Caco-2 (cell line): ENCODE measurements at regions not wholly inside any gene's neighbourhood (a gene's known extent, or its start where the extent isn't known, plus 50 kb on each side); places are given as distances from the start of the nearest gene placed in this dataset.

Source experiments
- BruUV-seq: library from RNA; stranded (reverse); fragments of 400-500 nt; replicated peaks from 2 replicates; lab custom pipeline; 2021; lab: Mats Ljungman, UMichigan
- CTCF ChIA-PET: fragments of 300-600 bp; sonication (Branson Sonifier 250); formaldehyde crosslinking; loops from one replicate; lab custom pipeline; 2022; ENCODE audit warnings: antibody characterized with exemption; lab: Charles Lee
- POLR2A ChIA-PET: fragments of 300-600 bp; sonication (Branson Sonifier 250); formaldehyde crosslinking; loops from one replicate; lab custom pipeline; 2022; ENCODE audit warnings: antibody characterized with exemption; lab: Charles Lee
- DNase-seq, 2 experiments: peaks; one replicate each; pipeline versions ENCODE4 v3.0.0 to v3.0.0-alpha.2; 2020 to 2022
- H3K27me3 ChIP-seq: replicated peaks from 2 replicates; pipeline ENCODE4 v1.6.0; 2011; ENCODE audit warnings: low read length; ENCODE audit not compliant: control insufficient read depth, insufficient read depth
- H3K36me3 ChIP-seq: 2 replicates; pipeline ENCODE4 v1.5.1; 2011; ENCODE audit warnings: low read length; ENCODE audit not compliant: control insufficient read depth, insufficient read depth
- H3K4me1 ChIP-seq: fragments of 250-450 bp; sonication (Bioruptor Pico); 2 replicates; pipeline ENCODE4 v1.5.1; 2020; ENCODE audit warnings: mild to moderate bottlenecking
- H3K4me3 ChIP-seq: 2 replicates; pipeline ENCODE4 v1.5.1; 2011; ENCODE audit warnings: low read depth, mild to moderate bottlenecking, control low read depth, low read length
- H3K9me3 ChIP-seq: fragments of 250-450 bp; sonication (Bioruptor Pico); 2 replicates; pipeline ENCODE4 v1.5.1; 2020; ENCODE audit warnings: mild to moderate bottlenecking, moderate library complexity
- H3K27ac Mint-ChIP-seq: one replicate; pipeline ENCODE4 v1.8.0; 2022; ENCODE audit warnings: mixed read lengths; ENCODE audit not compliant: unreplicated experiment
- H3K27me3 Mint-ChIP-seq: one replicate; pipeline ENCODE4 v1.8.0; 2022; ENCODE audit warnings: mixed read lengths; ENCODE audit not compliant: insufficient read depth, unreplicated experiment
- H3K36me3 Mint-ChIP-seq: one replicate; pipeline ENCODE4 v1.8.0; 2022; ENCODE audit warnings: mild to moderate bottlenecking, mixed read lengths; ENCODE audit not compliant: insufficient read depth, unreplicated experiment
- H3K4me1 Mint-ChIP-seq: one replicate; pipeline ENCODE4 v1.8.0; 2022; ENCODE audit warnings: low read depth, mixed read lengths; ENCODE audit not compliant: unreplicated experiment
- H3K4me3 Mint-ChIP-seq: one replicate; pipeline ENCODE4 v1.8.0; 2022; ENCODE audit warnings: mild to moderate bottlenecking, moderate library complexity, mixed read lengths; ENCODE audit not compliant: unreplicated experiment
- H3K9me3 Mint-ChIP-seq: one replicate; pipeline ENCODE4 v1.8.0; 2022; ENCODE audit warnings: mixed read lengths; ENCODE audit not compliant: unreplicated experiment
- CTCF ChIP-seq, 2 experiments: fragments of 200-600 bp in 1 of 2; IDR thresholded peaks; 1 replicate in 1 of 2; 2 replicates in 1 of 2; pipeline versions ENCODE4 v1.5.1 to v1.8.0; 2011 to 2022; ENCODE audit warnings: antibody characterized with exemption in 1 of 2, control low read depth in 1 of 2, inconsistent platforms in 1 of 2, low read depth in 1 of 2, low read length in 1 of 2, mild to moderate bottlenecking in 1 of 2, moderate library complexity in 1 of 2; ENCODE audit not compliant: insufficient read depth in 1 of 2, severe bottlenecking in 1 of 2, unreplicated experiment in 1 of 2
- intact Hi-C: fragments of 100-400 bp; cut with micrococcal nuclease; formaldehyde crosslinking; loops from one replicate; pipeline ENCODE4 v1.10.0; 2022; ENCODE audit not compliant: unreplicated experiment

- no peaks in the 10 kb centered on the region for H3K4me1 Mint-ChIP-seq
- intact Hi-C loops, result no loop called here
- H3K4me3 ChIP-seq, result no peak overlapping the region
- no peaks in the 10 kb centered on the region for H3K36me3 Mint-ChIP-seq
- no peak for TF ChIP-seq CTCF (IDR thresholded peaks at IDR 0.05; ENCODE audit: insufficient read depth in 1 of 2, low read depth in 1 of 2, low read length in 1 of 2, severe bottlenecking in 1 of 2, unreplicated experiment in 1 of 2)
- no peaks in the 10 kb centered on the region for H3K9me3 ChIP-seq
- no peaks in the 10 kb centered on the region for H3K27me3 Mint-ChIP-seq
- no peaks in the 10 kb centered on the region for H3K9me3 Mint-ChIP-seq
- H3K4me1 ChIP-seq, result no peaks in the 10 kb centered on the region
- ChIA-PET POLR2A (no interaction called here), CTCF (no interaction called here)
- H3K36me3 ChIP-seq, result no peaks in the 10 kb centered on the region
- no peak overlapping the region for H3K4me3 Mint-ChIP-seq
- no peaks in the 10 kb centered on the region for H3K27me3 ChIP-seq
- H3K27ac Mint-ChIP-seq, result no peak overlapping the region
- no peak for DNase-seq
- BruUV-seq, result no TSS peak
Observed at GRCh38 chr9:104326912-104327311, 177.2 kb upstream of the OR13F1 start.

- no TSS peak for BruUV-seq
- TF ChIP-seq CTCF (IDR thresholded peaks at IDR 0.05; ENCODE audit: insufficient read depth in 1 of 2, low read depth in 1 of 2, low read length in 1 of 2, severe bottlenecking in 1 of 2, unreplicated experiment in 1 of 2), result no peak
- DNase-seq, result no peak
- ChIA-PET CTCF (no interaction called here), POLR2A (no interaction called here)
- Mint-ChIP-seq H3K4me3 (no peak overlapping the region), H3K27me3 (no peaks in the 10 kb centered on the region), H3K9me3 (peaks cover under 1% of the 10 kb centered on the region), H3K27ac (no peak overlapping the region), H3K36me3 (no peaks in the 10 kb centered on the region), H3K4me1 (no peaks in the 10 kb centered on the region)
- Histone ChIP-seq H3K9me3 (no peaks in the 10 kb centered on the region), H3K4me1 (no peaks in the 10 kb centered on the region), H3K27me3 (no peaks in the 10 kb centered on the region), H3K4me3 (no peak overlapping the region), H3K36me3 (no peaks in the 10 kb centered on the region)
- intact Hi-C loops, result no loop called here
Observed at GRCh38 chr9:104329245-104329644, 174.8 kb upstream of the OR13F1 start.

GRCh38 chr9:104330841-104331240, 173.2 kb upstream of the OR13F1 start:
- H3K27me3 ChIP-seq, result no peaks in the 10 kb centered on the region
- intact Hi-C loops, result no loop called here
- no peak overlapping the region for H3K4me3 Mint-ChIP-seq
- no TSS peak for BruUV-seq
- no peaks in the 10 kb centered on the region for H3K4me1 ChIP-seq
- H3K4me1 Mint-ChIP-seq, result no peaks in the 10 kb centered on the region
- no peak for DNase-seq
- no peaks in the 10 kb centered on the region for H3K27me3 Mint-ChIP-seq
- CTCF ChIA-PET, result no interaction called here
- H3K36me3 ChIP-seq, result no peaks in the 10 kb centered on the region
- H3K9me3 ChIP-seq, result no peaks in the 10 kb centered on the region
- H3K36me3 Mint-ChIP-seq, result no peaks in the 10 kb centered on the region
- TF ChIP-seq CTCF (IDR thresholded peaks at IDR 0.05; ENCODE audit: insufficient read depth in 1 of 2, low read depth in 1 of 2, low read length in 1 of 2, severe bottlenecking in 1 of 2, unreplicated experiment in 1 of 2), result no peak
- no peak overlapping the region for H3K27ac Mint-ChIP-seq
- POLR2A ChIA-PET, result no interaction called here
- H3K9me3 Mint-ChIP-seq, result peaks cover 17% of the 10 kb centered on the region
- no peak overlapping the region for H3K4me3 ChIP-seq
